Neural progenitor cell (in vitro differentiated cells): ENCODE measurements at regions not wholly inside any gene's neighbourhood (a gene's known extent, or its start where the extent isn't known, plus 50 kb on each side); places are given as distances from the start of the nearest gene placed in this dataset.

Experiments used
- DNase-seq: peaks from one replicate; pipeline ENCODE4 v3.0.0-alpha.2; 2016; ENCODE audit warnings: low spot score
- H2AFZ ChIP-seq: fragments of 200-600 bp; sonication (generic); replicated peaks from 2 replicates; pipeline ENCODE4 v1.6.1; 2016; ENCODE audit warnings: antibody characterized with exemption
- H3F3A ChIP-seq: fragments of 200-600 bp; sonication (generic); 2 replicates; pipeline ENCODE4 v1.6.1; 2016; ENCODE audit warnings: antibody characterized with exemption, low read depth
- H3K27ac ChIP-seq: fragments of 200-600 bp; sonication (generic); 2 replicates; pipeline ENCODE4 v1.5.1; 2016; ENCODE audit warnings: mild to moderate bottlenecking
- H3K27me3 ChIP-seq: fragments of 200-600 bp; sonication (generic); 2 replicates; pipeline ENCODE4 v1.6.1; 2016; ENCODE audit warnings: mild to moderate bottlenecking, moderate library complexity
- H3K36me3 ChIP-seq: fragments of 200-600 bp; sonication (generic); 2 replicates; pipeline ENCODE4 v1.5.1; 2016
- H3K4me1 ChIP-seq: fragments of 200-600 bp; sonication (generic); 2 replicates; pipeline ENCODE4 v1.6.1; 2016; ENCODE audit warnings: mixed run types
- H3K4me2 ChIP-seq: fragments of 200-600 bp; sonication (generic); 2 replicates; pipeline ENCODE4 v1.6.1; 2016
- H3K4me3 ChIP-seq: fragments of 200-600 bp; sonication (generic); 2 replicates; pipeline ENCODE4 v1.5.1; 2016
- H3K79me2 ChIP-seq: fragments of 200-600 bp; sonication (generic); 2 replicates; pipeline ENCODE4 v1.6.1; 2016; ENCODE audit warnings: low read depth
- H3K9ac ChIP-seq: fragments of 200-600 bp; sonication (generic); 2 replicates; pipeline ENCODE4 v1.6.1; 2016
- H3K9me3 ChIP-seq: fragments of 200-600 bp; sonication (generic); 2 replicates; pipeline ENCODE4 v1.5.1; 2016; ENCODE audit warnings: low read depth
- H4K20me1 ChIP-seq: fragments of 200-600 bp; sonication (generic); 2 replicates; pipeline ENCODE4 v1.6.1; 2016; ENCODE audit warnings: low read depth
- H3K27ac Mint-ChIP-seq: 3 replicates; pipeline ENCODE4 v1.8.0; 2021; ENCODE audit warnings: mixed read lengths
- H3K27me3 Mint-ChIP-seq: 2 replicates; pipeline ENCODE4 v1.8.0; 2022; ENCODE audit warnings: low read depth, mild to moderate bottlenecking, inconsistent platforms, moderate library complexity, mixed read lengths; ENCODE audit not compliant: insufficient read depth
- H3K36me3 Mint-ChIP-seq: 3 replicates; pipeline ENCODE4 v1.8.0; 2021; ENCODE audit warnings: mixed read lengths
- H3K4me1 Mint-ChIP-seq: 3 replicates; pipeline ENCODE4 v1.8.0; 2021; ENCODE audit warnings: mixed read lengths
- H3K4me3 Mint-ChIP-seq: 3 replicates; pipeline ENCODE4 v1.8.0; 2021; ENCODE audit warnings: mild to moderate bottlenecking, moderate library complexity, mixed read lengths
- H3K9me3 Mint-ChIP-seq: 3 replicates; pipeline ENCODE4 v1.8.0; 2020; ENCODE audit warnings: mixed read lengths
- CTCF ChIP-seq: fragments of 200-600 bp; sonication (generic); IDR thresholded peaks from 2 replicates; pipeline ENCODE4 v1.5.1; 2017; ENCODE audit warnings: antibody characterized with exemption, mild to moderate bottlenecking
- EZH2 ChIP-seq: fragments of 200-600 bp; sonication (generic); IDR thresholded peaks from 2 replicates; pipeline ENCODE4 v1.6.1; 2017; ENCODE audit warnings: antibody characterized with exemption, mild to moderate bottlenecking, moderate library complexity
- EZH2phosphoT487 ChIP-seq: fragments of 200-600 bp; sonication (generic); IDR thresholded peaks from 2 replicates; pipeline ENCODE4 v1.6.1; 2017; ENCODE audit warnings: antibody characterized with exemption

- no peaks in the 10 kb centered on the region for H3K27me3 Mint-ChIP-seq
- Histone ChIP-seq H2AFZ (no peak overlapping the region), H3K27me3 (no peaks in the 10 kb centered on the region), H3K36me3 (no peaks in the 10 kb centered on the region), H3K4me2 (no peak overlapping the region), H3F3A (no peaks in the 10 kb centered on the region), H4K20me1 (no peaks in the 10 kb centered on the region), H3K4me1 (no peaks in the 10 kb centered on the region), H3K9ac (no peak overlapping the region), H3K79me2 (no peaks in the 10 kb centered on the region), H3K9me3 (peaks cover 6% of the 10 kb centered on the region), H3K4me3 (no peak overlapping the region), H3K27ac (no peak overlapping the region)
- TF ChIP-seq EZH2 = no peak
- TF ChIP-seq EZH2phosphoT487 = no peak
- TF ChIP-seq CTCF = no peak
- no peaks in the 10 kb centered on the region for H3K4me1 Mint-ChIP-seq
- no peak overlapping the region for H3K4me3 Mint-ChIP-seq
- no peak overlapping the region for H3K27ac Mint-ChIP-seq
- H3K36me3 Mint-ChIP-seq = no peaks in the 10 kb centered on the region
- H3K9me3 Mint-ChIP-seq = peaks cover 11% of the 10 kb centered on the region
- no peak for DNase-seq
Measured at GRCh38 chr9:75504721-75505120, 385.8 kb upstream of the PCSK5 start.

- no peak overlapping the region for H3K4me3 Mint-ChIP-seq
- no peak for TF ChIP-seq EZH2phosphoT487
- TF ChIP-seq EZH2 = no peak
Measured at GRCh38 chr9:75505654-75506053, 384.8 kb upstream of the PCSK5 start.

GRCh38 chr9:75529463-75529862 is 361.0 kb upstream of the PCSK5 start:
- H3K4me1 Mint-ChIP-seq = no peaks in the 10 kb centered on the region
- H3K27ac Mint-ChIP-seq = no peak overlapping the region
- Histone ChIP-seq H3K9me3 (no peaks in the 10 kb centered on the region), H3K4me3 (no peak overlapping the region), H2AFZ (no peak overlapping the region), H3K4me1 (no peaks in the 10 kb centered on the region), H3F3A (no peaks in the 10 kb centered on the region), H3K27me3 (no peaks in the 10 kb centered on the region), H3K4me2 (no peak overlapping the region), H3K27ac (no peak overlapping the region), H3K9ac (no peak overlapping the region), H3K36me3 (no peaks in the 10 kb centered on the region), H4K20me1 (no peaks in the 10 kb centered on the region), H3K79me2 (no peaks in the 10 kb centered on the region)
- H3K27me3 Mint-ChIP-seq = no peaks in the 10 kb centered on the region
- no peaks in the 10 kb centered on the region for H3K36me3 Mint-ChIP-seq
- DNase-seq = no peak
- no peaks in the 10 kb centered on the region for H3K9me3 Mint-ChIP-seq
- H3K4me3 Mint-ChIP-seq = no peak overlapping the region
- TF ChIP-seq EZH2phosphoT487 (no peak), CTCF (no peak), EZH2 (no peak)

More at GRCh38 chr9:75505654-75506053, 384.8 kb upstream of the PCSK5 start:
- H3K4me1 ChIP-seq = no peaks in the 10 kb centered on the region
- Mint-ChIP-seq H3K36me3 (no peaks in the 10 kb centered on the region), H3K27me3 (no peaks in the 10 kb centered on the region), H3K4me1 (no peaks in the 10 kb centered on the region), H3K9me3 (peaks cover 11% of the 10 kb centered on the region), H3K27ac (no peak overlapping the region)
- no peaks in the 10 kb centered on the region for H4K20me1 ChIP-seq
- no peak for DNase-seq
- no peak overlapping the region for H3K4me2 ChIP-seq
- H3K4me3 ChIP-seq = no peak overlapping the region
- H3F3A ChIP-seq = no peaks in the 10 kb centered on the region
- no peaks in the 10 kb centered on the region for H3K27me3 ChIP-seq
- no peak overlapping the region for H2AFZ ChIP-seq
- no peak overlapping the region for H3K27ac ChIP-seq
- H3K79me2 ChIP-seq = no peaks in the 10 kb centered on the region
- no peak overlapping the region for H3K9ac ChIP-seq
- peaks cover 6% of the 10 kb centered on the region for H3K9me3 ChIP-seq
- no peaks in the 10 kb centered on the region for H3K36me3 ChIP-seq

- H2AFZ ChIP-seq = no peak overlapping the region
- no peak overlapping the region for H3K4me2 ChIP-seq
- H3K27me3 ChIP-seq = no peaks in the 10 kb centered on the region
- H3K4me3 Mint-ChIP-seq = no peak overlapping the region
- H3K9me3 ChIP-seq = no peaks in the 10 kb centered on the region
- H3K79me2 ChIP-seq = no peaks in the 10 kb centered on the region
- no peak overlapping the region for H3K9ac ChIP-seq
- H3K27me3 Mint-ChIP-seq = no peaks in the 10 kb centered on the region
- H3K36me3 Mint-ChIP-seq = no peaks in the 10 kb centered on the region
- no peaks in the 10 kb centered on the region for H3K9me3 Mint-ChIP-seq
- H3K27ac Mint-ChIP-seq = no peak overlapping the region
- H3K27ac ChIP-seq = no peak overlapping the region
- H3F3A ChIP-seq = no peaks in the 10 kb centered on the region
- no peaks in the 10 kb centered on the region for H3K4me1 ChIP-seq
- DNase-seq = no peak
- H3K4me3 ChIP-seq = no peak overlapping the region
- no peaks in the 10 kb centered on the region for H3K4me1 Mint-ChIP-seq
- no peak for TF ChIP-seq CTCF
- H3K36me3 ChIP-seq = no peaks in the 10 kb centered on the region
- H4K20me1 ChIP-seq = no peaks in the 10 kb centered on the region
Measured at GRCh38 chr9:75531588-75531987, 358.9 kb upstream of the PCSK5 start.
